ENCODE measurements at regions not wholly inside any gene's neighbourhood (a gene's known extent, or its start where the extent isn't known, plus 50 kb on each side); places are given as distances from the start of the nearest gene placed in this dataset.

- no peak for DNase-seq (ENCODE audit: low read depth in 2 of 2)
These were observed 465.2 kb upstream of the CITED2 start for GRCh38 chr6:139839506-139840156.

- DNase-seq (ENCODE audit: low read depth in 2 of 2), result no peak
These were observed 459.8 kb upstream of the CITED2 start for GRCh38 chr6:139834232-139834631.

- DNase-seq (ENCODE audit: low read depth in 2 of 2), result no peak
These were observed 459.1 kb upstream of the CITED2 start for GRCh38 chr6:139833592-139833991.

DNA sequence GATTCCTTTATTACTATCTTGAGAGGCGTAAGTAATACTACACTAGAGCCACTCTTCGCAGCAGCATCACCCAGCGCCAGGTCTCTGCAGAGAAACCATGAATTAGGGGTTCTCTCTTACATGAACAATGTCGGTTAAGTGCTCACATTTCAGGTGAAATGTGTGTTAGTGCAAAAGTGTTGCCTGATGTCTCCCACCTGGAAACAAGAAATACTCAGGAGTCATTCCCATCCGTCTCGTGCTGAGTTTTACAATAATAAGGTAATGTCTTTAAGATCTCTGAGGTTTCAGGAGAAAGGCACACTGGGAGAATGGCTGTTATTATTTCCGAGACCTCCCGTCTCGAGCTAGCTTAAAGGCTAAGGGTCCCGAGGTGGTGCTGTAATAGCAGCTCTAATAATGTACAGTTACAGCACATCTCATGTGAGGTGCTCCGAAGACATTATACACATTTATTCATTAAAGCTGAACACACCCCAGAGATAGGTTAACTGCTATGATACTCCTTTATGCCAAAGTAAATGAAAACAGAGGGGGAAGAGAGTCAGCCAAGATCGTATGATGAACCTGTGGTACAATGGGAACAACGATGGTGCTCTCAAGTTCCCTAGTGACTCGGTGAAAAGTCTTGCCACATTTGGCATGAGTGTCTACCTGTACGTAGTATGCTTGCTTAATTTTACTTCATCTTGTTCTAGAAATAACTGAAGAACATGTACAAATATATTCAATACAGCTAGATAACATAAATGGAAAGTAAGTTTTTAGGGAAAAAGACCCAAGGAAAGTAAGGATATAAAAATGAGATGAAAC is 458.3 kb upstream of the CITED2 start:
- DNase-seq (ENCODE audit: low read depth in 2 of 2), result no peak

DNA sequence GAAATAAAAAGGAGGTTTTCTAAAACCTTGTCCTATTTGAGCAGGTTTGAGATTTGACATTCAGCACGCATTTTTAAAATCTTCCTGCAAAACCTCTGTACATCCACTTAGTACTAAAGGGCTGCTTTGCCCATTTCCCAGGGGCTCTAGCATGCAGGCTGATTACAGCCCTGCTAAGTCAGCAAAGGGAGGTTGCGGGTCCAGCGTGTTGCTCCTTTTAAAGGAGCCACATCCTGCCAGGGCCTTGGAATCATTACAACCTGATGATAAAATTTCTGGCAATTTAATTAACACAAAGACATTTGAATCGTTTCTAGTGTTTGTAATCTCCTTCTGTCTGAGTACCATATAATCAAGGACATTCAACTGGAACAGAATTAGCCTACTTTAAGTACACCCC is 455.1 kb upstream of the CITED2 start:
- DNase-seq (ENCODE audit: low read depth in 2 of 2), result no peak

DNA sequence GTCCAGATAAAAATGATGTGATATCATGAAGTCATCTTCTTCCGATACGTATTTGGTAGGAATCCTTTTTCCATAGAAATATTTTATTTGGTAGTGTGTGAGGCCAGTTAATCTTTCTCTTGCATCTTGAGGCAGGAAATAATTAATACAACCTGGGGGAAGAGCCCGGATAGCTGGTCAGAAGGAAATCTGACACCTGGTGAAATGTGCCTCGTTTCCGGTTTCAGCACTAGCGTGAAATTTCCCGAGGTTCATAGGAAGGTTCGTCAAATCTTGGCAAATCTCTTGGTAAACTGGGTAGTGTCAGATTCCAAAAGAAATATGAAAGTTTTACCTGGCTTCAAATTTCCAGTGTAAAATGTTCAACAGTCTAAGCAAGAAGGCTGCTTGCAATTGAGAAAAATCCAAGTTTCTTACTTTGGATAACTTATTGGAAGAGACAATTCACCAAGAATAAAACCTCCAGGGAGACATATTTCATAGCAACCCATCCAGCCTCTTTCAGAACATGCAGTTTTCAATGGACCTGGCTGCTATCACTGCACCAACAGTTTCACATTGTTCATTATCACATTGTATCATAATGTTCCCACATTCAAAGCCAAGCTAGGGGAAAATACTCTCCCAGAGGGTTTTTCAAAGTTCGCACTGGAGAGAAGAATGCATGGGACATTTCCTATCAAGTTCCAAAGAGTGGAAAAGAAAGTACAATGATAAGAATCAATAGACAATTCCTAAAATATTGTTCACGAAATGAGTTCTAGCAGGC is 454.5 kb upstream of the CITED2 start:
- DNase-seq (ENCODE audit: low read depth in 2 of 2), result peak; percentile 79 to 82

- DNase-seq (ENCODE audit: low read depth in 2 of 2), result no peak
These were observed 451.5 kb upstream of the CITED2 start for GRCh38 chr6:139825935-139826374.

DNA sequence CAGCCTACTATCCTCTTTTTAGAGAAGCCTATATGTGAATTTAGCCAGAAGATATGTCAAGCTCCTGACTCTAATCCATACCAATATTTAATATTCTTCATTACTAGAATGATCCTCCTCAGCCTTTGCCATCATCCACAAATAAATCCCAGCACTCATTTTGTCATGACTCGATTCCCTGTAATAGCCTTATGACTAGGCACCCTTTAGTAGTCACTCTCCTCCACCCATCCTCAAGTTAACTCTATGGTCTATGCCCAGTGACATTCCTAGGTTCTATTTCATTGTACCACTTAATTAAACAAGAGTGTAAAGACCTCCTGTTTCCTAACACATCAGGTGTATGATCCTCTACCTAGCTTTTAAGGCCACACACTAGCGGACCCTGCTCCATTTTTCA is 450.4 kb upstream of the CITED2 start:
- DNase-seq (ENCODE audit: low read depth in 2 of 2), result no peak

- DNase-seq (ENCODE audit: low read depth in 2 of 2), result no peak
These were observed 449.3 kb upstream of the CITED2 start for GRCh38 chr6:139823808-139824126.

- no peak for DNase-seq (ENCODE audit: low read depth in 2 of 2)
These were observed 448.8 kb upstream of the CITED2 start for GRCh38 chr6:139823099-139823807.

DNA sequence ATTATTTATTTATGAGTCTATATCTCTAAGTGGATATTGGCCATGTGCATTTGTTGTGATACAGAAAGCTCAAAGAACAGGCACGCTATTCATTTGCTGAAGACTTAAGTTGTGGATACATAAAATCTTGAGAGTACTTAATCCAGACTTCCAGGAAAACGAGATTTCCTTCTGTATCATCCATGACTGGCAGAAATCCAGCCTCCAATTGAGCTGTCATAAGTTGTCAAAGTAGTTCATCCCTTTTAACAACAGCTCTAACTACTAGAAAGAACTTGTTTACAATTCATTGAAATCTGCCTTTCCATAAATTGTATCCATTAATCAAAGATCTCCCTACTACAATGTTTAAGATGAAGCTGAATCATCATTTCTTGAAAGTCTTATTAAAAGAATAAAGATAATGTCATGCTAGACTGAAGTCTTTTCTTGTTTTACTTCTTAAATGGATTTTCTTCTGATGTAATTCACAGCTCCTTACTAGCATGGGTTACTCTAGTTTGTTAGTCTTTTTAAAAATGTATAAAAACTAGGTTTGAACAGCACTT is 447.3 kb upstream of the CITED2 start:
- DNase-seq (ENCODE audit: low read depth in 2 of 2), result peak in 1 of 2 donors; percentile 47

GRCh38 chr6:139820210-139820609 is 445.8 kb upstream of the CITED2 start:
- DNase-seq (ENCODE audit: low read depth in 2 of 2), result peak; percentile 87 to 93

GRCh38 chr6:139819776-139820175 is 445.3 kb upstream of the CITED2 start:
- DNase-seq (ENCODE audit: low read depth in 2 of 2), result no peak

DNA sequence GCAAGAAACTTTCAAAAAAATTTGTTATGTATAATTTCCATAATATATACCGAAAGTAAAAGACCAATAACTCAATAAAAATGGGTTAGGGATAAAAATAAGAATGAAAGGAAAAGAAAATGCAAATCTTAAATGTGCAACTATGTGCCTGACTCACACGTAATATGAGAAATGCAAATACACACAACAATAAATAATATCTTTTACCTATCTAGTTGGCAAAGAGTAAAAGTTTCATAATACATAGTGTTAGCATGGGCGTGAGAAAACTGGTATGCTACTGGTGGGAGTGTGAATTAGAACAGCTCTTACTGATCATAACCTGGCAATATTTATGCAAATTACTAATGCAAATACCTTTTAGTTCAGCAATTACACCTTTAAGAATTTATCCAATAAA is 438.5 kb upstream of the CITED2 start:
- DNase-seq (ENCODE audit: low read depth in 2 of 2), result no peak

GRCh38 chr6:139801571-139802321 is 427.3 kb upstream of the CITED2 start:
- DNase-seq (ENCODE audit: low read depth in 2 of 2), result peak in 1 of 2 donors; percentile 24

- DNase-seq (ENCODE audit: low read depth in 2 of 2), result no peak
These were observed 426.4 kb upstream of the CITED2 start for GRCh38 chr6:139800837-139801236.

DNA sequence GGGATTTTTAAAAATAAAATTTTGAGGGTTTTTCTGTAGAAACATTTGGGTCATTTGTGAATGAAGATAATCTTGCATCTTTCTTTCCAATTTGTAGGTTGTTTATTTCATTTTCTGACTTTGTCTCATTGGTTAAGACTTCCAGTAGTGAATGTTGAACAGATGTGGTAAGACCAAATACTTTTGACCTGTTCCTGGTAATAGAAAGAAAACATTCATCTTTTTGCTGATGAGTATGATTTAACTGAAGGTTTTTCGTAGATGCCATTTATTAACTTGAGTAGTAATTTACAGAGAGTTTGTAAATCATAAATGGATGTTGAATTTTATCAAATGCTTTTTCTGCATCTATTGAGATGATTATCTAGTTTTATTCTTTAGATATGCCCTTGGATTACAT is 416.1 kb upstream of the CITED2 start:
- no peak for DNase-seq (ENCODE audit: low read depth in 2 of 2)

DNA sequence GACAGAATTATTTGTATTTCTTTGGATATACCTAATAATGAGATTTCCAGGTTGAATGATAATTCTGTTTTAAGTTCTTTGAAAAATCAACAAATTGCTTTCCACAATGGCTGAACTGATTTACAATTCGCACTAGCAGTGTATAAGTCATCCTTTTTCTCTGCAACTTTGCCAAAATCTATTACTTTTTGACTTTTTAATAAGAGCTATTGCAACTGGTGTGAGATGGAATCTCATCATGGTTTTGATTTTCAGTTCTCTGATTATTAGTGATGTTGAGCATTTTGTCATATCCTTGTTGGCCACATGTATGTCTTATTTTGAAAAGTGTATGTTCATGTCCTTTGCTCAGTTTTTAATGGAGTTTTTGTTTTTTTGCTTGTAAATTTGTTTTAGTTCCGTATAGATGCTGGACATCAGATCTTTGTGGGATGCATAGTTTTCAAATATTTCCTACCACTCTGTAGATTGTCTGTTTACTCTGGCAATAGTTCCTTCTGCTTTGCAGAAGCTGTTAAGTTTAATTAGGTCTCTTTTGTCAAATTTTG is 409.8 kb upstream of the CITED2 start:
- DNase-seq (ENCODE audit: low read depth in 2 of 2), result no peak

GRCh38 chr6:139779988-139780774 is 405.7 kb upstream of the CITED2 start:
- DNase-seq (ENCODE audit: low read depth in 2 of 2), result no peak

DNA sequence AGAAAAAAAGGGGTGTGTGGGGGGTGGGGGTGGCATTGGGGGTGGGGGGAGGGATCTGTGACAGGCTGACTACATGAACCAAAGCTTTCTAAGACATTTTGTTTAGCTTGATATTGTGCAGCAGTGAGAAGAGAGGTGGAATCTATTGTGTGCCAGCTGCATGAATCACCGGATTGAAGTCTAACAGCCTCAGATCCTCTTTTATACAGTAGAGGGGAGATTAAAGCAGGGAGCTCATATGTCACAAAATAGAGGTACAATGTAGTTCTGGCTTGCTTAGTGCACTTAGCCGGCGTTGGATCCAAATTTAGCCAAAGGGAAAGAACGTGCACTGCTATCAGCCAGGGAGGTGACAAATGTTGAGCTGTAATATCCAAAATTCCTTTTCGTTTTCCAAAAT is 404.2 kb upstream of the CITED2 start:
- DNase-seq (ENCODE audit: low read depth in 2 of 2), result peak in 1 of 2 donors; percentile 52

Data from dermis microvascular lymphatic vessel endothelial cell (primary cell).